Parathyroid adenoma (tissue), 2 donors: ENCODE measurements at regions not wholly inside any gene's neighbourhood (a gene's known extent, or its start where the extent isn't known, plus 50 kb on each side); places are given as distances from the start of the nearest gene placed in this dataset.

Experiments used
- H2AFZ ChIP-seq: fragments of 300-600 bp; sonication (generic); one replicate; pipeline ENCODE4 v1.7.0; 2017; ENCODE audit warnings: antibody characterized with exemption, mild to moderate bottlenecking
- H3K27ac ChIP-seq: fragments of 300-600 bp; sonication (generic); one replicate; pipeline ENCODE4 v1.7.0; 2017
- H3K27me3 ChIP-seq: fragments of 300-600 bp; sonication (generic); one replicate; pipeline ENCODE4 v1.7.0; 2017; ENCODE audit warnings: low read length; ENCODE audit not compliant: control insufficient read depth, insufficient read depth
- H3K36me3 ChIP-seq: fragments of 300-600 bp; sonication (generic); one replicate; pipeline ENCODE4 v1.7.0; 2017; ENCODE audit warnings: low read length; ENCODE audit not compliant: control insufficient read depth, insufficient read depth
- H3K4me1 ChIP-seq: fragments of 300-600 bp; sonication (generic); one replicate; pipeline ENCODE4 v1.7.0; 2017; ENCODE audit warnings: control low read depth
- H3K4me2 ChIP-seq: fragments of 300-600 bp; sonication (generic); one replicate; pipeline ENCODE4 v1.7.0; 2017; ENCODE audit warnings: low read length
- H3K4me3 ChIP-seq: fragments of 300-600 bp; sonication (generic); one replicate; pipeline ENCODE4 v1.7.0; 2017; ENCODE audit warnings: low read depth, low read length
- H3K79me2 ChIP-seq: fragments of 300-600 bp; sonication (generic); one replicate; pipeline ENCODE4 v1.7.0; 2017; ENCODE audit warnings: control low read depth
- H3K9ac ChIP-seq: fragments of 300-600 bp; sonication (generic); one replicate; pipeline ENCODE4 v1.7.0; 2017; ENCODE audit warnings: mild to moderate bottlenecking
- H3K9me3 ChIP-seq: fragments of 300-600 bp; sonication (generic); one replicate; pipeline ENCODE4 v1.7.0; 2017; ENCODE audit warnings: low read length; ENCODE audit not compliant: control insufficient read depth
- CTCF ChIP-seq: fragments of 300-600 bp; sonication (generic); IDR thresholded peaks from one replicate; pipeline ENCODE4 v1.7.0; 2017; ENCODE audit warnings: antibody characterized with exemption, mild to moderate bottlenecking
- donor health status: primary hyperparathyroidism.

- no peak overlapping the region for H3K9ac ChIP-seq
- no peaks in the 10 kb centered on the region for H3K9me3 ChIP-seq
- H2AFZ ChIP-seq: no peak overlapping the region
- no peak for TF ChIP-seq CTCF
- H3K4me3 ChIP-seq: no peak overlapping the region
- no peaks in the 10 kb centered on the region for H3K79me2 ChIP-seq
- no peaks in the 10 kb centered on the region for H3K27me3 ChIP-seq
- no peak overlapping the region for H3K27ac ChIP-seq
- H3K4me2 ChIP-seq: no peak overlapping the region
- H3K4me1 ChIP-seq: no peaks in the 10 kb centered on the region
- H3K36me3 ChIP-seq: no peaks in the 10 kb centered on the region
These were observed 293.5 kb downstream of the ZNF674 start for GRCh38 chrX:46251755-46252154.

GRCh38 chrX:46250151-46250550 is 295.1 kb downstream of the ZNF674 start:
- H3K4me3 ChIP-seq: no peak overlapping the region
- no peak overlapping the region for H3K4me2 ChIP-seq
- H3K9me3 ChIP-seq: no peaks in the 10 kb centered on the region
- no peaks in the 10 kb centered on the region for H3K4me1 ChIP-seq
- H3K27ac ChIP-seq: no peak overlapping the region
- no peak overlapping the region for H2AFZ ChIP-seq
- no peaks in the 10 kb centered on the region for H3K27me3 ChIP-seq
- no peaks in the 10 kb centered on the region for H3K36me3 ChIP-seq
- H3K79me2 ChIP-seq: no peaks in the 10 kb centered on the region
- TF ChIP-seq CTCF: no peak
- no peak overlapping the region for H3K9ac ChIP-seq

GRCh38 chrX:46247456-46247855 is 297.8 kb downstream of the ZNF674 start:
- Histone ChIP-seq H3K9me3 (no peaks in the 10 kb centered on the region), H3K27me3 (no peaks in the 10 kb centered on the region), H3K4me1 (no peaks in the 10 kb centered on the region), H3K27ac (no peak overlapping the region), H3K9ac (no peak overlapping the region), H3K4me2 (no peak overlapping the region), H3K79me2 (no peaks in the 10 kb centered on the region), H3K4me3 (no peak overlapping the region), H3K36me3 (no peaks in the 10 kb centered on the region), H2AFZ (no peak overlapping the region)
- TF ChIP-seq CTCF: no peak

- H2AFZ ChIP-seq: no peak overlapping the region
- no peaks in the 10 kb centered on the region for H3K36me3 ChIP-seq
- H3K79me2 ChIP-seq: no peaks in the 10 kb centered on the region
- H3K27me3 ChIP-seq: no peaks in the 10 kb centered on the region
- no peak overlapping the region for H3K9ac ChIP-seq
- TF ChIP-seq CTCF: no peak
- H3K4me2 ChIP-seq: no peak overlapping the region
- no peaks in the 10 kb centered on the region for H3K9me3 ChIP-seq
- H3K27ac ChIP-seq: no peak overlapping the region
- H3K4me1 ChIP-seq: no peaks in the 10 kb centered on the region
- no peak overlapping the region for H3K4me3 ChIP-seq
These were observed 300.8 kb downstream of the ZNF674 start for GRCh38 chrX:46244451-46244850.

GRCh38 chrX:46236411-46236810 is 308.8 kb downstream of the ZNF674 start:
- H3K27ac ChIP-seq: no peak overlapping the region
- H3K9me3 ChIP-seq: no peaks in the 10 kb centered on the region
- no peak overlapping the region for H3K9ac ChIP-seq
- H2AFZ ChIP-seq: no peak overlapping the region
- no peaks in the 10 kb centered on the region for H3K79me2 ChIP-seq
- H3K36me3 ChIP-seq: no peaks in the 10 kb centered on the region
- TF ChIP-seq CTCF: no peak
- H3K4me2 ChIP-seq: no peak overlapping the region
- no peak overlapping the region for H3K4me3 ChIP-seq
- no peaks in the 10 kb centered on the region for H3K4me1 ChIP-seq
- no peaks in the 10 kb centered on the region for H3K27me3 ChIP-seq
